Right lobe of liver (tissue), 6 donors: ENCODE measurements at regions not wholly inside any gene's neighbourhood (a gene's known extent, or its start where the extent isn't known, plus 50 kb on each side); places are given as distances from the start of the nearest gene placed in this dataset.

ENCODE experiments used
- ATAC-seq, 4 donors: fragments of 200-7000 bp; cut with Tn5 transposase; one replicate each; pipeline ENCODE4 v1.9.1; 2020; ENCODE audit warnings: mild to moderate bottlenecking in 4 of 4, moderate library complexity in 4 of 4
- DNase-seq, 3 donors: peaks; one replicate each; pipeline ENCODE4 v3.0.0-alpha.2; 2020
- H3K27ac ChIP-seq, 3 donors: fragments of 200-600 bp; one replicate each; pipeline ENCODE4 v1.8.0; 2022
- H3K27me3 ChIP-seq, 2 donors: fragments of 200-600 bp; one replicate each; pipeline ENCODE4 v1.8.0; 2022
- H3K36me3 ChIP-seq, 4 donors: fragments of 200-600 bp; sonication (generic) in 1 of 4; one replicate each; pipeline versions ENCODE4 v1.5.1 to v1.8.0; 2017 to 2022; ENCODE audit warnings: control low read depth in 1 of 4
- H3K4me1 ChIP-seq, 4 donors: fragments of 200-600 bp; sonication (generic) in 1 of 4; one replicate each; pipeline versions ENCODE4 v1.5.1 to v1.8.0; 2017 to 2022; ENCODE audit warnings: control low read depth in 1 of 4
- H3K4me3 ChIP-seq, 3 donors: fragments of 200-600 bp; one replicate each; pipeline ENCODE4 v1.8.0; 2022
- H3K9me3 ChIP-seq, 4 donors: fragments of 200-600 bp; sonication (generic) in 1 of 4; one replicate each; pipeline versions ENCODE4 v1.5.1 to v1.8.0; 2017 to 2022; ENCODE audit warnings: control low read depth in 1 of 4
- POLR2A ChIP-seq: fragments of 450-650 bp; IDR thresholded peaks from one replicate; pipeline ENCODE4 v1.6.1; 2017; ENCODE audit warnings: antibody characterized with exemption, mild to moderate bottlenecking
- WGBS: methylation state at CpG from one replicate; pipeline ENCODE4 v1.1.6; 2018; ENCODE audit warnings: low coverage, low lambda C conversion rate; ENCODE audit not compliant: insufficient coverage; ENCODE audit errors: missing lambda C conversion rate; 5-methylcytosine and 5-hydroxymethylcytosine counted together
- intact Hi-C, 2 donors: fragments of 100-400 bp; cut with DNase I; formaldehyde crosslinking; loops; one replicate each; pipeline versions ENCODE4 v1.11.2 to v1.14.1; 2022
- TF ChIP-seq, protein P1 (sequence below), 4 donors: fragments of 200-600 bp in 3 of 4; fragments of 450-650 bp in 1 of 4; IDR thresholded peaks; one replicate each; pipeline versions ENCODE4 v1.5.1 to v1.8.0; 2016 to 2022; ENCODE audit warnings: antibody characterized with exemption in 4 of 4, mild to moderate bottlenecking in 2 of 4
- donor health status: DM: no; HTN: yes; CAD: no.
- donor health status: DM: no; HTN: no; CAD: no.
- donor health status: DM: no; HTN: no; CAD: no.
- donor health status: DM: no; HTN: yes; CAD: no.
- donor health status: DM: no; HTN: yes; CAD: no.

DNA sequence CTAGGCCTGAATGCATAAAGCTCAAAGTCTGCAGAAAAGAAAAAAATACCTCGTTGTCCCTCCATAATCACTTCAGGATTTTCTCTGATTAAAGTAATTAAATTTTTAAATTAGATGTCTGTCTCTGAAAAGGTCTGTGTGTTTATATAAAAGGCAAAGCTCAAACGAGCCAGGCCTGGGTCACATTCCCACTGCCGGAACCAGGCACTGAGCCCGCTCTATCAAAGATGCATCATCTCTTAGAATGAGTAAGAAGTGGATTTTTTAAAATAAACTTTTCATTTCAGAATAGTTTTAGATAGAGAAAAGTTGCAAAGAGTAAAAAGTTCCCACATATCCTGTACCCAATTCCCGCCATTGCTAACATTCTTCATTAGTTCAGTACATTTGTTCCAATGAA is 202.1 kb upstream of the KYNU start:
- Histone ChIP-seq H3K9me3 (no peaks in the 10 kb centered on the region), H3K27me3 (no peaks in the 10 kb centered on the region), H3K27ac (no peak overlapping the region), H3K4me1 (no peaks in the 10 kb centered on the region), H3K36me3 (no peaks in the 10 kb centered on the region), H3K4me3 (no peak overlapping the region)
- intact Hi-C loops: no loop called here
- WGBS: 61% methylated on average over 5 of the region's 5 CpGs
- no peak for TF ChIP-seq POLR2A
- ATAC-seq: no peak
- DNase-seq: no peak

DNA sequence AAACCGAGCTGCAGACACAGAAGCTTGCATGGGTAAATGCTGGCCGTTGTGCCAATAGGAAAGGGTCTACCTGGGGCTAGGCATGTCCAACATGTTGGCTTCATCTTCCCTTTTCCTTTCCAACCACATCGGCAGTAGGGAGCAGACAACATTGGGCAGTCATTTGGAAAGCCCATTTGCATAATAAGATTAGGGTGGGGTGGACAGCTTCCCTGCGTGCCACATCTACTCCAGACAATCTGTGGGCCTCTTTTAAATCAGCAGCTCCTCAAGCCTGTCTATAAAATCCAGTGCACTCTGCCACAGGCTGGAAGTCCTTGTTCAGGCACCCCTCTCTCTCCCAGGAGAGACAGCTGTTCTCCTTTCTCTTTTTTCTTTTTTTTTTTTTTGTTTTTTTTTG is 203.6 kb upstream of the KYNU start:
- WGBS: 73% methylated on average over 4 of the region's 4 CpGs
- intact Hi-C loops: no loop called here
- H3K4me1 ChIP-seq: no peaks in the 10 kb centered on the region
- no peak for ATAC-seq
- DNase-seq: no peak
- no peaks in the 10 kb centered on the region for H3K27me3 ChIP-seq
- H3K27ac ChIP-seq: no peak overlapping the region
- TF ChIP-seq, protein P1, sequence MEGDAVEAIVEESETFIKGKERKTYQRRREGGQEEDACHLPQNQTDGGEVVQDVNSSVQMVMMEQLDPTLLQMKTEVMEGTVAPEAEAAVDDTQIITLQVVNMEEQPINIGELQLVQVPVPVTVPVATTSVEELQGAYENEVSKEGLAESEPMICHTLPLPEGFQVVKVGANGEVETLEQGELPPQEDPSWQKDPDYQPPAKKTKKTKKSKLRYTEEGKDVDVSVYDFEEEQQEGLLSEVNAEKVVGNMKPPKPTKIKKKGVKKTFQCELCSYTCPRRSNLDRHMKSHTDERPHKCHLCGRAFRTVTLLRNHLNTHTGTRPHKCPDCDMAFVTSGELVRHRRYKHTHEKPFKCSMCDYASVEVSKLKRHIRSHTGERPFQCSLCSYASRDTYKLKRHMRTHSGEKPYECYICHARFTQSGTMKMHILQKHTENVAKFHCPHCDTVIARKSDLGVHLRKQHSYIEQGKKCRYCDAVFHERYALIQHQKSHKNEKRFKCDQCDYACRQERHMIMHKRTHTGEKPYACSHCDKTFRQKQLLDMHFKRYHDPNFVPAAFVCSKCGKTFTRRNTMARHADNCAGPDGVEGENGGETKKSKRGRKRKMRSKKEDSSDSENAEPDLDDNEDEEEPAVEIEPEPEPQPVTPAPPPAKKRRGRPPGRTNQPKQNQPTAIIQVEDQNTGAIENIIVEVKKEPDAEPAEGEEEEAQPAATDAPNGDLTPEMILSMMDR (IDR thresholded peaks at IDR 0.05): no peak
- no peak for TF ChIP-seq POLR2A
- no peaks in the 10 kb centered on the region for H3K9me3 ChIP-seq
- no peak overlapping the region for H3K4me3 ChIP-seq
- H3K36me3 ChIP-seq: no peaks in the 10 kb centered on the region

DNA sequence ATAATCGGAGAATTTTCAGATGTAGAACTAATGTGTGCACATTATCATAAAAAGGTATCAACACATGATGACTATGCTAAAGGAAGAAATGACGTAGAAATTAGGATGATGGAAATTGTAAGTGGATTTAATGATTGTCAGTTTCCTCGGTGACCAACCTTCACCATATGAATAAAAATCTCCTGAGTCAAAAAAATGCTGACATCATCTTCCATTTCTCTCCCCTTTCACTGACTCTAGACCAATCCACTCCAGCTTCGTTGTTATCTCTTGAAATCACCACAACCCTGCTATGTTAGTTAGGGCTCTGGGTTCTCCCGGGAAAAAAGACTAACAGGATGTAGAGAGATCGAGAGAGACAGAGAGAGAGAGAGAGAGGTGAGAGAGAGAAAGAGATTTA is 204.8 kb upstream of the KYNU start:
- ATAC-seq (no peak), DNase-seq (no peak)
- intact Hi-C loops: no loop called here
- 74% methylated on average over 5 of the region's 6 CpGs for WGBS
- Histone ChIP-seq H3K4me3 (no peak overlapping the region), H3K4me1 (no peaks in the 10 kb centered on the region), H3K27me3 (no peaks in the 10 kb centered on the region), H3K27ac (no peak overlapping the region), H3K36me3 (no peaks in the 10 kb centered on the region), H3K9me3 (no peaks in the 10 kb centered on the region)
- TF ChIP-seq, protein P1 (IDR thresholded peaks at IDR 0.05): no peak

DNA sequence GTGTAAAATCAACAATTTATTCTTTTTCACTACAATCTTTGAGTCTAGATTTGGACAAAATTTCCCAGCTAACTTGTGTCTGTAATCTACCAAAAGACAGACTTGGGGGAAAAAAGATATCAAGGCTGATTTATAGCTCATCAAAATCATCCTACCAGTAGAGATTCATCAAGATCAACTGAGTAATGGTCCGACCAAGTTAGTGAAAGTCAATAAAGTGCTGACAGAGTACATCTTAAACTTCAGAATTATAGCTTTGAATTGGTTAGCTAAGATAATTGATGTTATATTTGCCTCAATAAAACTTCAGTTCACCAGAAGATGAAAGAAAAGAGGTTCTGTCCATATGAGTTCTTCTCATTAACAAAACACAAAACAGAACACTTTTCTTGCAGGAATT is 207.1 kb upstream of the KYNU start:
- DNase-seq (no peak), ATAC-seq (no peak)
- Histone ChIP-seq H3K27ac (no peak overlapping the region), H3K9me3 (no peaks in the 10 kb centered on the region), H3K4me3 (no peak overlapping the region), H3K36me3 (no peaks in the 10 kb centered on the region), H3K4me1 (no peaks in the 10 kb centered on the region), H3K27me3 (no peaks in the 10 kb centered on the region)
- WGBS: 39% methylated on average over 1 of the region's 1 CpG
- intact Hi-C loops: no loop called here
- no peak for TF ChIP-seq POLR2A
- TF ChIP-seq, protein P1 (IDR thresholded peaks at IDR 0.05): no peak

DNA sequence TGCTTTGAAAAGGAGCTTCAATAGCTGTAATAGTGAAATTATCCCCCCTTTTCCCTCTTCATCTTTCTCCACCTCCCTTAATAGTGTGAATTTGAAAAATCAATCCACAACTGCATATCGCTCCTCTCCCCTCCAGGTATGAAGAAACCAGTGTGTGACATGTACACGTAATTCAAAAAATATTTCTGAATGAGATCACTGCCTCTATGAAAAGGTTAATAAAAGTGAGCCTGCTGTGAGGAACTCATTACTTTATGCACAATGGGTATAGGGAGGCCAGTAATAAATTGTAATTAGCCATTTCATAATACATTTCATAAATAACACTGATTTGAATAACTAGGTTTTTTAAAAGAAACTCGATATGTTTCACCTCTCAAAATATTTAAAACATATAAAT is 209.0 kb upstream of the KYNU start:
- Histone ChIP-seq H3K36me3 (no peaks in the 10 kb centered on the region), H3K4me3 (no peak overlapping the region), H3K9me3 (no peaks in the 10 kb centered on the region), H3K27me3 (no peaks in the 10 kb centered on the region), H3K4me1 (no peaks in the 10 kb centered on the region), H3K27ac (no peak overlapping the region)
- ATAC-seq: no peak
- TF ChIP-seq, protein P1 (IDR thresholded peaks at IDR 0.05): no peak
- TF ChIP-seq POLR2A: no peak
- DNase-seq: no peak
- WGBS: 52% methylated on average over 3 of the region's 3 CpGs
- intact Hi-C loops: no loop called here
